NCI-H2029 treated with DMSO at 0.1 percent for 48 hours (cell line): ENCODE measurements at regions not wholly inside any gene's neighbourhood (a gene's known extent, or its start where the extent isn't known, plus 50 kb on each side); places are given as distances from the start of the nearest gene placed in this dataset.

Experiments used
- DNase-seq: peaks from one replicate; lab custom pipeline; 2025; lab: John Stamatoyannopoulos, UW

GRCh38 chr6:105494688-105495087 is 91.8 kb upstream of the PREP start:
- no peak for DNase-seq

DNA sequence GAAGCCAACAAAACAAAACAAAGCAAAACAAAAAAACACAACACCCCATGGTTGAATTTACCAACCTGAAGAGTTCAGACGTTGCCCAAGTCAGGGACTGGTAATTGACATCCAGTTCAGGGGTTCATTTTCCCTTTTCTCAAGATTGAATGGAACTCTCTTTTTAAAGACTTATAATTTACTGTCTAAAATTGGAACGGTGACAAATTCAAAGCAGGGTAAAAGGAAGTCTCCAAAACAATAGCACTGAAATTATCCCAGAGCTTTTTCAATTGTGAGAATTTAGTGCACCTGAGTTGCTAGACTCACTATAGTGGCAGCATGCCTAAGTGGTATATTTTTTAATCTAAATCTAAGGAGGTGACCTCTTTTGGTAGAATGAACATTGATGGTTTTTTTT is 90.9 kb upstream of the PREP start:
- DNase-seq: no peak

- DNase-seq: no peak
Measured at GRCh38 chr6:105492706-105493673, 90.1 kb upstream of the PREP start.

- DNase-seq: no peak
Measured at GRCh38 chr6:105489216-105489530, 86.3 kb upstream of the PREP start.

DNA sequence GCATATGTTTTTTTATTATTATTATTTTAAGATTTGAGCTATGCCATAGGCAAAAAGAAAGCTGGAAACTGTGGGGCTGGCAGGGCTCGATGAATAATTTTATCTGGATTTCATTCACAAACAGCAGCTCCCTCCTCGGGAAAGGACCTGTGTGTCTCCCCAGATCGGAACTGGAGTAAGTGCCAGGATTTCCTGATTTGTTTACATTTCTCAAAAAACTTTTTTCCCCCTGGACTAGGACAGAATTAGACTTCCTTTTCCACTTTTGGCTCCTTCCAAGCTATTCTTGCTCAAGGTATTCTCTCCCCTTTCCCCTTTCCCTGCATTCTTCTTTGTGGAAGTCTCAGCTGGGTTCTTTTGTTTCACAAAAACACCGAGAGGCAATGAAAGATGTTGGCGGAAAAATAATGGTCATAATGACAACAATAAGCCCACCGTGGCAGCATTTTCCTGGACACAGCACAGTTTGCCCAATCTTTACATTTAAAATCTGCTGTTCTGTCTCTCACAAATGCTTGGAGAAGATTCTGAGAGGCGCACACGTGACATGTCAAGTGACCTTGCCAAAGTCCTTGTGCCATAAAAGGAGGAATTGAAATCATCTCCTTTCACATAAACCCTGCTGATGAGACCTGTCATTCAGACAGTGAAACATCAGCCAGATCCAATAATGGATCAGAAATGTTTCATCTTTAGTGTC is 85.8 kb upstream of the PREP start:
- DNase-seq: no peak

DNA sequence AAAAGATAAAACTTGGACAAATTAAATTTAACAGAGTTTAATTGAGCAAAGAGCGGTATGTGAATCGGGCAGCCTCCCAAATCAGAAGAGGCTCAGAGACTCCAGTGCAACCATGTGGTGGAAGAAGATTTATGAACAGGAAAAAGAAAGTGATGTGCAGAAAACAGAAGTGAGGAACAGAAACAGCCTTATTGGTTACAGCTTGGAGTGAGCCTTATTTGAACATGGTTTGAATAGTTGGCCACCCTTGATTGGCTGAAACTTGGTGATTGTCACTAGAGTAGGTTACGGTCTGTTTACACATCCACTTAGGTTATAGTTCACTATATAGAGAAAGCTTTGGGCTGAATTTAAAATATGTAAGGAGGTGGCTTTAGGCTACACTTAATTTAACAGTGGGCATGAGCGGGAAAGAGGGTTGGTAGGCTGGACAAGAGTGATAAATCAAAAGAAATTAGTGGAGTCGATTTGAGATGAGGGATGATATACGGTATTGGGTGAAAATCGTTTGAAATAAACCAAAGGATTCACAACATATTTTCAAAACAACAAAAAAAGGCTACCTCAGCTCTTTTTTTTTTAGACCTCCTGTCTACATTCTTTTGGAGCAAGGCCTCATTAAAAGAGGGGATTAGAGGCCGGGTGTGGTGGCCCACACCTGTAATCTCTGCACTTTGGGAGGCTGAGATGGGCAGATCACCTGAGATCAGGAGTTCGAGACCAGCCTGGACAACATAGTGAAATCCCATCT is 84.3 kb upstream of the PREP start:
- no peak for DNase-seq

- peak; percentile 54 for DNase-seq
Measured at GRCh38 chr6:105485456-105485855, 82.6 kb upstream of the PREP start.

- peak; percentile 83 for DNase-seq
Measured at GRCh38 chr6:105484238-105485161, 81.6 kb upstream of the PREP start.

DNA sequence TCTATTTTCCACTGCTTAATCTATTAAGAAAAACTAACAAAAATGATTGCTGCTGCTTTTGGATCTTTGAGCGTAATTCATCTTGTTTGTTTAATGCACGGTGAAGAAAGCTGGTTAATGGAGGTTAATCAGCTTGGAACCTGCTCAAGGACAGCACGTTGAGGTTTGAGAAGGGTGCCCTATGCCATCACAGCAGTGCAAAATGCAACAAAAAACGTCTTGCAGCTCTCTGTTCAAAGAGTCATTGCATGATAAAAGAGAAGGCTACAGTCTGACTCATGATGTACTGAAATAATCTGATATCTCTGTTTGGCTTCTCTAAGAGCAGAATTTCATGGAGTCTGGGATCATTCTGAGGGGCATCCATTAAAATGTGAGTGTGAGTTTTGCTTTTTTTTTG is 80.6 kb upstream of the PREP start:
- no peak for DNase-seq

DNA sequence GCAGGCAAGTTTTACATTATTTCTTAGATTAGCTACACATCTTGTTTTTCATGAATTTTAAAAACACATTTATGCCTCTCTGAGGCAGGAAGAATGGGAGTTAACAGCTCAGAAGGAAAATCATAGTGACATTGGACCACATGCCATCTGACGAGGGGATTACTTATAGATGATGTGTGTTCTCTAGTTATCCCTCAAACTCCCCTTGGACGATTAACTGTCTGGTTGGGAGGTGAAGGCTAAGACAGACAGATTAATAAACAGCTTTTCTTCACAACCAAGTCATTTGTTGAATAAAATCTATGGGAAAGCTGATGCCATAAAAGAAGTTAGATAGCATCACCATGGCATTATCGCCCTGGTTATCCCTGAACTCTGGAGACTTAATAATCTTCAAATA is 80.0 kb upstream of the PREP start:
- no peak for DNase-seq

DNA sequence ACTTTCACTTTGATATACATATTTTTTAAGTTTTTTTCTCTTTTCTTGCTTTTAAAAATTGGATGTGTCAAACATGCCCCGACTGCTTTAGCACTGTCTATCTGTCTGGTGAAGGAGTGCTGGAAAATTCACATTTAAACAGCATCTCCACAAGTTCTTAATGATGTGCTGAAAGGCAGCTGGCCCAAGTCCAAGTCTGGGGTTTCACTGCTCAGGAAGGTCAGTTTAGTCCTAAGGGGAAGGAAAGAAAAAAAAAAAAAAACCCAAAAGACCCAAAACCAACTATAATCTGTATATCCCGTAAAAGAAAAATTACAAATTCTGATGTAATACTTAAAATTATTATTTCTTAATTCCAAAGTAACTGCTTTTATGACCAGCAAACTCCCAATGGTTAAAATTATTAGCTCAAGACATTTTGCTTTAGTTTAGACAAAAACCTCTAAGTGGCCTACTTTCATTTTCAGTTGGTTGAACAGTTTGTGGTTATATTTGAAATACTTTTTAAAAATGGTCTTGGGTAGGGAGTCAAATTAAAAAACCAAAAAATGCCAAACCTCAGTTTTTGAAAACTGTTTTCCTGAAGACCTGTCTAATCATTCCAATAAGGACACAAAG is 79.5 kb upstream of the PREP start:
- no peak for DNase-seq

- no peak for DNase-seq
Measured at GRCh38 chr6:105476978-105477377, 74.1 kb upstream of the PREP start.

- DNase-seq: no peak
Measured at GRCh38 chr6:105474234-105474633, 71.4 kb upstream of the PREP start.

GRCh38 chr6:105469946-105470345 is 67.1 kb upstream of the PREP start:
- DNase-seq: no peak

DNA sequence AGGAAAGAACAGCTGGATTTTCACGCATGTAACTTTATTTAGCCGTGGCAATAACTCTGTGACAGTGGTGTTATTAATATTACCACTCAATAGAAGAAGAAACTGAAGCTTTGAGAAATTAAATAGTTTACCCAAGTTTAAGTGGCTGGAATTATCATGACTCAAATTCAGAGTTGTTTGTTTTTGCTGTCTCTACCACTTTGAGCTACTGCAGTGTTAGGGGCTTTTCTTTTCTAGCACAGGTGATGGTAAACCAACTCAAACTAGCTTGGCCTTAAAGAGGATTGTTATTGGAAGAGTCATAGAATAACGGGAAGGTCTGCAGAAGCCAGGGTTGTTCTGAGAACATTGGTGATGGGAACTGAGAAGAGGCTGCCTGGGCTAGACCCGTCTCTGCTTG is 66.0 kb upstream of the PREP start:
- no peak for DNase-seq

DNA sequence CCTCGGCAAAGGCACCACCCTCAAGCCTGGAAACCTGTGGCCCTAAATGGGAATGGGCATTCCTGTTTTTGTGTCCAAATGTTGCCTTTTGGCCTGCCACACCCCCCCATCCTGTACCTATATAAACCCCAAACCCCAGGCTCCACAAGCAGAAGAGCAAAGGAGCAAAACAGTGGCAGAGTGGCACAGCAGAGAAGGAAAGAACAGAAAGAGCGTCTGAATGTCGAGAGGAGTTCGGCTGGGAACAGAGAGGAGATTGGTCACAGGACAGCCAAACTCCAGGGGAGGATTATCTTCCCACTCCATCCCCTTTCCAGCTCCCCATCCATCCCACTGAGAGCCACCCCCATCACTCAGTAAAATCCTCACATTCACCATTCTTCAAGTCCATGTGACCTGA is 58.0 kb upstream of the PREP start:
- no peak for DNase-seq

GRCh38 chr6:105459864-105460263 is 57.0 kb upstream of the PREP start:
- no peak for DNase-seq

- no peak for DNase-seq
Measured at GRCh38 chr6:105459049-105459448, 56.2 kb upstream of the PREP start.

DNA sequence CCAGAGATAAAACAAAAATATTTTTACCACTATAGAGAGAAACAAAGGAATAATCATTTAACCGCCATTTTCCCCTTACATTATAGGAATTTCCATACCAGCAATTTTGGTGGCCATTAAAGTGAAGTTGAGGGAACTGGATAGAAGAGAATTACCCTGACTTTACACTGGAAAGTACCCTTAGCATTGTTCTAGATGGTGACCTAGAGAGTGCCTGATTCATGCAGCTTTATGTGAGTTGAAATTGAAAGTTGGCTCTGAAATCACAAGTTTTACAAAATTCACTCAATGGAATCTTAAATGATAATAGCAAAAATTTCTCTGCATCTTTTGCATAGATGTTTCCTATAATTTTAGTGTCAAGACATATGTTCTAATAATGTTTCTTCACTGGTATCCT is 55.7 kb upstream of the PREP start:
- DNase-seq: no peak

DNA sequence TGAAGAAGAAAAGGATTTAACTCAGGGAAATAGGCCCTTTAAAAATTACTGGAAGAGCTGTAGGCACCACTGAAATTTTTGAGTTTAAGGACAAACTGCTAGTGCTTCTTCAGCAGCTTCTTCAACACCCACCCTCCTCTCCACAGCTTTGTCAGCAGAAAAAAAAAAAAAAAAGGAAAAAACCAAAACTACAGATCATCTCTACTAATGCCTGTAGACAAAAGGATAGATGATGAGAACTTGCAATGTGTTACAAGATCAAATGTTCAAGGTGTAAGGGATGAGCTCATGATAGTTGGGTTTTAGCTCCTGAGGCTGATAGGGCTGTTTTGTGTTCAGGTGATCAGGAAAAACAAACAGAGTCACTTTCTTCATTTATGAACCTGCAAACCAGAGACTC is 55.2 kb upstream of the PREP start:
- no peak for DNase-seq

DNA sequence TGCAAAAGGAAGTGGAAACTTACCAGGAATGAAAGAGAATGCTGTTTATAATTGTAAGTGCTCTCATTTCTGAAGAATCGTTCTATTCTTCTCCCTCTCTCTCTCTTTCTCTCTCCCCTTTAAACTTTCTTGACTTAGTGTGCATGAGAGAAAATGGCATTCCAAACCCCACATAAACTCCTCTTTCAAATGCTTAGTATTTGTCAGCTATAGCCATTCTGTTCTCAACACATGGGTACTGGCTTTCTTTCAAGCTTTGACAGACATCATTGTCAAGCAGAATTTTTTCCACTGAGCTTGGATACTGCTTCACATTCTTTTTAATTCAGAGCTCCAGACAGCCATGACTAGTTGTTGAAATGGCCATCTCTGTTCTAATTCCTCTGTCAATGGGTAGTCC is 51.1 kb upstream of the PREP start:
- no peak for DNase-seq
